ENCODE measurements at regions not wholly inside any gene's neighbourhood (a gene's known extent, or its start where the extent isn't known, plus 50 kb on each side); places are given as distances from the start of the nearest gene placed in this dataset.

GRCh38 chr3:106376016-106376570, 507.3 kb upstream of the CBLB start:
- no peaks in the 10 kb centered on the region for H3K4me1 ChIP-seq (ENCODE audit: control insufficient read depth in 1 of 2, insufficient read depth in 1 of 2, low read depth in 1 of 2, low read length in 1 of 2)
- H3K4me3 ChIP-seq (ENCODE audit: low read depth in 1 of 2, low read length in 1 of 2), result no peak overlapping the region
- no peak overlapping the region for H3K27ac ChIP-seq
- H3K27me3 ChIP-seq, result no peaks in the 10 kb centered on the region
- no peaks in the 10 kb centered on the region for H3K9me3 ChIP-seq
- no peak for TF ChIP-seq CTCF (IDR thresholded peaks at IDR 0.05)
- no peaks in the 10 kb centered on the region for H3K36me3 ChIP-seq

GRCh38 chr3:106379251-106379750, 510.5 kb upstream of the CBLB start:
- Histone ChIP-seq H3K36me3 (no peaks in the 10 kb centered on the region), H3K9me3 (no peaks in the 10 kb centered on the region), H3K4me3 (ENCODE audit: low read depth in 1 of 2, low read length in 1 of 2) (no peak overlapping the region), H3K27ac (no peak overlapping the region), H3K27me3 (no peaks in the 10 kb centered on the region), H3K4me1 (ENCODE audit: control insufficient read depth in 1 of 2, insufficient read depth in 1 of 2, low read depth in 1 of 2, low read length in 1 of 2) (no peaks in the 10 kb centered on the region)
- no peak for TF ChIP-seq CTCF (IDR thresholded peaks at IDR 0.05)

GRCh38 chr3:106380232-106380631, 511.4 kb upstream of the CBLB start:
- no peak for TF ChIP-seq CTCF (IDR thresholded peaks at IDR 0.05)
- Histone ChIP-seq H3K36me3 (no peaks in the 10 kb centered on the region), H3K4me3 (ENCODE audit: low read depth in 1 of 2, low read length in 1 of 2) (no peak overlapping the region), H3K27me3 (no peaks in the 10 kb centered on the region), H3K9me3 (no peaks in the 10 kb centered on the region), H3K27ac (no peak overlapping the region), H3K4me1 (ENCODE audit: control insufficient read depth in 1 of 2, insufficient read depth in 1 of 2, low read depth in 1 of 2, low read length in 1 of 2) (no peaks in the 10 kb centered on the region)

- Histone ChIP-seq H3K27ac (no peak overlapping the region), H3K4me1 (ENCODE audit: control insufficient read depth in 1 of 2, insufficient read depth in 1 of 2, low read depth in 1 of 2, low read length in 1 of 2) (no peaks in the 10 kb centered on the region), H3K9me3 (no peaks in the 10 kb centered on the region), H3K36me3 (no peaks in the 10 kb centered on the region), H3K4me3 (ENCODE audit: low read depth in 1 of 2, low read length in 1 of 2) (no peak overlapping the region), H3K27me3 (no peaks in the 10 kb centered on the region)
- no peak for TF ChIP-seq CTCF (IDR thresholded peaks at IDR 0.05)
Observed at GRCh38 chr3:106381286-106381938, 512.6 kb upstream of the CBLB start.

GRCh38 chr3:106381939-106382335, 513.1 kb upstream of the CBLB start:
- H3K27me3 ChIP-seq, result no peaks in the 10 kb centered on the region
- no peak overlapping the region for H3K4me3 ChIP-seq (ENCODE audit: low read depth in 1 of 2, low read length in 1 of 2)
- H3K9me3 ChIP-seq, result no peaks in the 10 kb centered on the region
- no peaks in the 10 kb centered on the region for H3K36me3 ChIP-seq
- no peaks in the 10 kb centered on the region for H3K4me1 ChIP-seq (ENCODE audit: control insufficient read depth in 1 of 2, insufficient read depth in 1 of 2, low read depth in 1 of 2, low read length in 1 of 2)
- TF ChIP-seq CTCF (IDR thresholded peaks at IDR 0.05), result no peak
- no peak overlapping the region for H3K27ac ChIP-seq

Measured in neutrophil (primary cell).